ENCODE measurements at regions not wholly inside any gene's neighbourhood (a gene's known extent, or its start where the extent isn't known, plus 50 kb on each side); places are given as distances from the start of the nearest gene placed in this dataset.

GRCh38 chr9:13807118-13807517 lies 506.8 kb downstream of the NFIB start:
- TF ChIP-seq ZMYM4 (CRISPR knock-in tag; IDR thresholded peaks at IDR 0.05) = no peak
- no peak for TF ChIP-seq PHF8 (CRISPR knock-in tag; IDR thresholded peaks at IDR 0.05)
- no peak for TF ChIP-seq CTCF (CRISPR knock-in tag; IDR thresholded peaks at IDR 0.05)
- TF ChIP-seq ZFP36 (IDR thresholded peaks at IDR 0.05; ENCODE audit: borderline replicate concordance, low read depth, low read length, partially characterized antibody) = no peak
- no peak for TF ChIP-seq MZF1 (CRISPR knock-in tag; IDR thresholded peaks at IDR 0.05; ENCODE audit: borderline replicate concordance)
- no peak for TF ChIP-seq ZNF3 (CRISPR knock-in tag; IDR thresholded peaks at IDR 0.05)
- no peak for TF ChIP-seq EP300 (IDR thresholded peaks at IDR 0.05; ENCODE audit: low read depth in 2 of 2, low read length in 2 of 2)
- TF ChIP-seq EP300 (CRISPR knock-in tag; IDR thresholded peaks at IDR 0.05; ENCODE audit: borderline replicate concordance) = no peak
- TF ChIP-seq STAT6 (CRISPR knock-in tag; IDR thresholded peaks at IDR 0.05; ENCODE audit: borderline replicate concordance) = no peak
- no peak for TF ChIP-seq ZNF713 (CRISPR knock-in tag; IDR thresholded peaks at IDR 0.05)
- no peak for TF ChIP-seq ZNF737 (CRISPR knock-in tag; IDR thresholded peaks at IDR 0.05; ENCODE audit: borderline replicate concordance)
- no peak for TF ChIP-seq ZNF512 (CRISPR knock-in tag; IDR thresholded peaks at IDR 0.05)
